ENCODE measurements at regions not wholly inside any gene's neighbourhood (a gene's known extent, or its start where the extent isn't known, plus 50 kb on each side); places are given as distances from the start of the nearest gene placed in this dataset.

GRCh38 chr3:162366166-162366766, 869.7 kb downstream of the OTOL1 start:
- TF ChIP-seq POLR2AphosphoS5 (IDR thresholded peaks at IDR 0.05) = no peak
- no peak for TF ChIP-seq POLR2A (IDR thresholded peaks at IDR 0.05)
- TF ChIP-seq, protein P1, sequence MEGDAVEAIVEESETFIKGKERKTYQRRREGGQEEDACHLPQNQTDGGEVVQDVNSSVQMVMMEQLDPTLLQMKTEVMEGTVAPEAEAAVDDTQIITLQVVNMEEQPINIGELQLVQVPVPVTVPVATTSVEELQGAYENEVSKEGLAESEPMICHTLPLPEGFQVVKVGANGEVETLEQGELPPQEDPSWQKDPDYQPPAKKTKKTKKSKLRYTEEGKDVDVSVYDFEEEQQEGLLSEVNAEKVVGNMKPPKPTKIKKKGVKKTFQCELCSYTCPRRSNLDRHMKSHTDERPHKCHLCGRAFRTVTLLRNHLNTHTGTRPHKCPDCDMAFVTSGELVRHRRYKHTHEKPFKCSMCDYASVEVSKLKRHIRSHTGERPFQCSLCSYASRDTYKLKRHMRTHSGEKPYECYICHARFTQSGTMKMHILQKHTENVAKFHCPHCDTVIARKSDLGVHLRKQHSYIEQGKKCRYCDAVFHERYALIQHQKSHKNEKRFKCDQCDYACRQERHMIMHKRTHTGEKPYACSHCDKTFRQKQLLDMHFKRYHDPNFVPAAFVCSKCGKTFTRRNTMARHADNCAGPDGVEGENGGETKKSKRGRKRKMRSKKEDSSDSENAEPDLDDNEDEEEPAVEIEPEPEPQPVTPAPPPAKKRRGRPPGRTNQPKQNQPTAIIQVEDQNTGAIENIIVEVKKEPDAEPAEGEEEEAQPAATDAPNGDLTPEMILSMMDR (IDR thresholded peaks at IDR 0.05) = no peak
